VCaP (cell line): ENCODE measurements at regions not wholly inside any gene's neighbourhood (a gene's known extent, or its start where the extent isn't known, plus 50 kb on each side); places are given as distances from the start of the nearest gene placed in this dataset.

Source experiments
- H3K27ac ChIP-seq: fragments of 450-650 bp; 2 replicates; pipeline ENCODE4 v1.5.1; 2017
- CTCF ChIP-seq: fragments of 450-650 bp; conservative IDR thresholded peaks from 2 replicates; pipeline ENCODE4 v1.5.1; 2017; ENCODE audit warnings: mild to moderate bottlenecking, moderate library complexity

- H3K27ac ChIP-seq: peak overlapping the region; percentile 54
- no peak for TF ChIP-seq CTCF
These were observed 664.9 kb upstream of the LCORL start for GRCh38 chr4:18686338-18687037.

DNA sequence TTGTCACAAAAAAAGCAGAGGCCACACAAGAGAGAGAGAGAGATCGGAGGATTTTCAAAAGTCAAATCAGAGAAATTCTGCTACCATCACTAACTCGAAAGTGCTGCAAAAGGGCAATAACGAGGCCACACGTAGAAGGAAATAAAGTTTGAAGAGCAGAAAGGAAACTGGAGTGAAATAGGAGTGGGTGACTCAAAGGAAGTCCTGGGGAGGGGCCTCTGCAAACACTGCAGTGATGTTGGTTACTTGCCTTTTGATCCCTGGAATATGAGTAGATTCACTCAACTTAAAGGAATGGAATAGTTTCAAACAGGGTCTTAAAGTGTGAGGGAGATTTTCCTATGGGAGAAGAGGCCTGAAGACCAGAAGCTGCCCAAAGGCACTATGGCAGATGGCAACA is 663.4 kb upstream of the LCORL start:
- H3K27ac ChIP-seq: no peak overlapping the region
- TF ChIP-seq CTCF: no peak

DNA sequence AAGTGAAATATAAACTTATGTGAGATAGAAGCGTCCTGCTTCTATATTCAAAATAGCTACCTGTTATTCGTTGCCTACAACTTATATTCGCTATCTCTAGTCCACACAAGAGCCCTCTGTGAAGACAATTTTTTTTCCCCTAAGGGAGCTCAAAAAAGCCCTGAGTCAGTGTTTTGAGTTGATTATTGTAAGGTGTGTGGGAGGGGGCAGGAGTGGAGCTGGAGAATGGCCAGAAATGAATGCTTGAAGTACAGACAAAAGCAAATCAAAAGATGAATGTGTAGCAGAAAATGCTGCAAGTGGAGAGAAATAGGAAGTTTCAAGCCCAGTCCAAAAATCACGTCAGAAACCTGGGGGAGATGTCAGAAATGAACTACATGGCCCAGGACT is 655.0 kb upstream of the LCORL start:
- TF ChIP-seq CTCF: no peak
- no peak overlapping the region for H3K27ac ChIP-seq

DNA sequence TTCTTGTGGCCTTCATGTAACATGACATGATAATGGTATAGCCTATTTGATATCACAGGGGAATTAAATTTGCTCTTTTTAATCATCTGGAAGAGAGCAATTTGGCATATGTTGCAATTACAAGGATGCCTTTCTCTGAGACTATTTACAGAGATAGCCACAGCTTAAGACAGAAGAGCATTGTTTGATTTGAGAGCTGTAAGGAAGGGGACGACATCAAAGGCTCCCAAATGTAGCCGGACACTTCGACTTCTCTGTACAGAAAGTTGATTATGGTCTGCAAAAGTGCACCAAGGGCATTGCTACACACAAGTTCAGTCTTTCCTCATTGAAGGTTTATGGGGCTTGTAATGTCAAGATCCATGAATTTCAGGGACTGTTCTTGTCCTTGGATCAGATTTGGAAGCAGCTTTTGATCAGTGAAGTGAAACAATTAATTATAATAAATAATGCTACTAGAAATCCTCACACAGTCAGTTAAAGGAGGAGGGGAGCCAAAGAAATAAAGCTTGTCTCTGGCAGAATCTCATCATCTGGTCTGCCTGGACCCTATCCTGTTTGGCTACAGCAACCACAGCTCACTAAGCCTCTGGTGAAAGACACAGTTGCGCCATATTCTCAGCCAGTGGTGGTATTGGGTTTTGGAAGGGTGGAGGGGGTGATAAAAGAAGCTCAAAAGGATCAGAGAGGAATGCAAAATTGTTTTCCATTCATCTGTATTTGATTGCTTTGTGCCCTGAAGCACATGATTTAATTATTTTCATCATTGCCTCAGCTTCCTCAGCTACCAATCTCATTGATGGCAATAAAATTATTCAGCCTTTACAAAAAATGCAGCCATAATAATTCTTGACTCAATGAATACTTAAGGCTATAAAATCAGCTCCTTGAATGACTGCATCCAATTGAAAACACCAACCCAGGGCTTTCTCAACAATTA is 654.3 kb upstream of the LCORL start:
- TF ChIP-seq CTCF: no peak

GRCh38 chr4:18670034-18670433 is 648.5 kb upstream of the LCORL start:
- no peak overlapping the region for H3K27ac ChIP-seq
- TF ChIP-seq CTCF: no peak

More for the DNA sequence above, 654.3 kb upstream of the LCORL start:
- H3K27ac ChIP-seq: no peak overlapping the region

GRCh38 chr4:18669390-18669789 is 647.8 kb upstream of the LCORL start:
- no peak for TF ChIP-seq CTCF
- H3K27ac ChIP-seq: no peak overlapping the region

DNA sequence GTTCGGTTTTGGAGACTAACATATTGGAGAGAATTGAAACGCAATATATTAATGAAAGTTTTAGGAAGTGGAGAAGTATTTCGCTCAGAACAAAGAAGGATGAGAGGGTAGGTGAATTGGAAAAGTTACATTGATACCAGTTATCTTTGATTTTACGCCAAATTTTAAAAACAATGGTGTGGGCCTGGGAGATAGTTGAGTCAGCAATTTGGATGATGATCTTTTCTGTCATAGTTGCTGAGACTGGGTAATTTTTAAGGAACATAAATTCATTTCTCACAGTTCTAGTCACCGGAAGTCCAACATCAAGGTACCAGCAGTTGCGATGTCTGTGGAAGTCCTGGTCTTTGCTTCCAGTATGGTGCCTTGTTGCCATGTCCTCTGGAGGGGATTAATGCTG is 644.8 kb upstream of the LCORL start:
- no peak overlapping the region for H3K27ac ChIP-seq
- no peak for TF ChIP-seq CTCF
